ENCODE measurements at regions not wholly inside any gene's neighbourhood (a gene's known extent, or its start where the extent isn't known, plus 50 kb on each side); places are given as distances from the start of the nearest gene placed in this dataset.
"Not testable (repeated sequence)": the region's sequence is repeated elsewhere in the genome, so short reads cannot be mapped to it uniquely, and the experiment has no call there.

DNA sequence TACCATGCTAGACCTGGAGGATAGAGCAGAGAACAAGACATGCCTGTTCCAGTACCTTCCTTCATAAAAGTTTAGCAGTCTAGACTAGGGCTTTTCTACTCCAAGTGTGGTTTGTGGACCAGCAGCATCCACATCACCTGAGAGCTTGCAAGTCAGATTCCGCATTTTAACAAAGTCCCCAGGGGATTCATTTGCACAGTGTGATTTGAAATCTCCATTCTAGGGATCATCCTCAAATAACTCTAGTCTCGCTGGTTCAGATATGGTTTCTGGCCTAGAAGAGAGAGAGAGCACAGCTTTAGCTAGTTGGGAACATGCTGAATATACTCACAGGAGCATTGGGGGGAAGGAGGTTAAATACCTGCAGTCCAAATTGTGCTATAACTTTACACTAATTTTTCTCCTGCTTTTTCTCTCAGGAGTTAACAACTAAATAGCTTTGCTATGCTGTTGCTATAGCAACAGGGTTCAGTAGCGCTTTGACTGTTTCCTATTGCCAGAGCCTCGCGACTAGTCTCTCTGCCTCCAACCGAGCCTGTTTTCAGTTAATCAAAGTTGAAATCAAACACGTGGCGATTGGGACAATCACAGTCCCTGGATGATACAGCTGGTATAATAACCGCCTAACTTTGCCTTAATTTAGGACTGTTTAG is 64.0 kb upstream of the RASGRF1 start:
- no peak for DNase-seq

DNA sequence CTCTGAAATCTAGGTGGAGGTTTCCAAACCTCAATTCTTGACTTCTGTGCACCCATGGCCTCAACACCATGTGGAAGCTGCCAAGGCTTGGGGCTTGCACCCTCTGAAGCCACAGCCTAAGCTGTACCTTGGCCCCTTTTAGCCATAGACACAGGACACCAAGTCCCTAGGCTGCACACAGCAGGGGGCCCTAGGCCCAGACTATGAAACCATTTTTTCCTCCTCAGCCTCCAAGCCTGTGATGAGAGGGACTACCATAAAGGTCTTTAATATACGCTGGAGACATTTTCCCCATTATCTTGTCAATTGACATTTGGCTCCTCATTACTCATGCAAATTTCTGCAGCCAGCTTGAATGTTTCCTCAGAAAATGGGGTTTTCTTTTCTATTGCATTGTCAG is 53.7 kb upstream of the RASGRF1 start:
- DNase-seq: not testable (repeated sequence)

DNA sequence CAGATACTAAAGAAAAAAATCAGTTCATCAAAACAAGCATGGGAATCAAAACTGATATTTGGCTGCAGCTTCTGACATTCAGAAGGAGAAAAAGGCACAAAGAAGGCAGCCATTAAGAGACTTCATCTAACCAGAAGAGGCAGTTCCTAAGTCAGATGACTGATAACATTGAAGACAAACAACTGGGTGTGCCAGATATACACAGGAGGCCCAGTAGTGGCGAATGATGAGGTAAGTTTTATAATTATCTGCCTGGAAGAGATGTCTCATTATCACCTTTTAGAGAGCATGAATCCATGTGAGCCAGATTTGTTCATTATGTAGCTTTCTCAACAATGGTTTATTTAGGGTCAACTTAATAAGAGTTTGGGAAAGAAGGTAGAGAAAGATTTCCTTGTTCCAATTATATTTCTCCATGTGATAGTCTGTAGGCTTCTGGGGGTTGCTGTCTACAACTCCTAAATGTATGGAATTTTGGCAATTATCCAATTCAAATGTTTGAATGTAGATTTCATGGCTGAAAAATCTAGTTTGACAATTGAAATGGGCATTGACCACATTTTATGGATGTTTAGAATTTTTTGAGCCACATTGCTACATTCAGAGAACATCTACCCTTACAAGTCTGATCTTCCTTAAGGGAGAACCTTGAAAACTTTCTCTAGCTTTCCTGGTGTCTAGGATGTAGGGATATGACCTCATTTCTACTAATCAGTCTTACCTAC is 50.4 kb upstream of the RASGRF1 start:
- no peak for DNase-seq
